Right lobe of liver (tissue), 4 donors: ENCODE measurements at regions not wholly inside any gene's neighbourhood (a gene's known extent, or its start where the extent isn't known, plus 50 kb on each side); places are given as distances from the start of the nearest gene placed in this dataset.

Experiments used
- POLR2A ChIP-seq: fragments of 450-650 bp; IDR thresholded peaks from one replicate; pipeline ENCODE4 v1.6.1; 2017; ENCODE audit warnings: antibody characterized with exemption, mild to moderate bottlenecking
- TF ChIP-seq, protein P1 (sequence below), 4 donors: fragments of 200-600 bp in 3 of 4; fragments of 450-650 bp in 1 of 4; IDR thresholded peaks; one replicate each; pipeline versions ENCODE4 v1.5.1 to v1.8.0; 2016 to 2022; ENCODE audit warnings: antibody characterized with exemption in 4 of 4, mild to moderate bottlenecking in 2 of 4
- donor health status: DM: no; HTN: no; CAD: no.
- donor health status: DM: no; HTN: no; CAD: no.
- donor health status: DM: no; HTN: yes; CAD: no.

DNA sequence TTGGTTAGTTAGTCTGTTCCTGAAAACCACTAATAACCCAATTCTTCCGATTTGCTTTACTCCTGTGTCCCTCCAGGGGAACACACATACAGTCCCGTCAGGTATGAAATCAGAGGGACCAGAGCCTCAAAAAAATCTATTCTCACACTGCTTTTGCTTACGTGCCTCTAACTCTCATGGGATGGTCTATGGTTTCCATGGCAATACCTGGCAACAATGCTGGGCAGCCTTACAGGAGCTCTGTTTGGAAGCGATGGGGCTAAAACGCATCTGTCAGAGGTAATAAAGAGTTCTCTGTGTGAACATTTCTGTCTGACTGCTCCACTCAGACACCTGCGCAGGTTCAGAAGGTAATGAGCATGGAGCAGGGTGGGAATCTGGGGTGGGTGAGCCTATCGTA, 376.2 kb downstream of the GXYLT1 start:
- TF ChIP-seq POLR2A, result no peak
- TF ChIP-seq, protein P1, sequence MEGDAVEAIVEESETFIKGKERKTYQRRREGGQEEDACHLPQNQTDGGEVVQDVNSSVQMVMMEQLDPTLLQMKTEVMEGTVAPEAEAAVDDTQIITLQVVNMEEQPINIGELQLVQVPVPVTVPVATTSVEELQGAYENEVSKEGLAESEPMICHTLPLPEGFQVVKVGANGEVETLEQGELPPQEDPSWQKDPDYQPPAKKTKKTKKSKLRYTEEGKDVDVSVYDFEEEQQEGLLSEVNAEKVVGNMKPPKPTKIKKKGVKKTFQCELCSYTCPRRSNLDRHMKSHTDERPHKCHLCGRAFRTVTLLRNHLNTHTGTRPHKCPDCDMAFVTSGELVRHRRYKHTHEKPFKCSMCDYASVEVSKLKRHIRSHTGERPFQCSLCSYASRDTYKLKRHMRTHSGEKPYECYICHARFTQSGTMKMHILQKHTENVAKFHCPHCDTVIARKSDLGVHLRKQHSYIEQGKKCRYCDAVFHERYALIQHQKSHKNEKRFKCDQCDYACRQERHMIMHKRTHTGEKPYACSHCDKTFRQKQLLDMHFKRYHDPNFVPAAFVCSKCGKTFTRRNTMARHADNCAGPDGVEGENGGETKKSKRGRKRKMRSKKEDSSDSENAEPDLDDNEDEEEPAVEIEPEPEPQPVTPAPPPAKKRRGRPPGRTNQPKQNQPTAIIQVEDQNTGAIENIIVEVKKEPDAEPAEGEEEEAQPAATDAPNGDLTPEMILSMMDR (IDR thresholded peaks at IDR 0.05), result no peak
